ENCODE measurements at regions not wholly inside any gene's neighbourhood (a gene's known extent, or its start where the extent isn't known, plus 50 kb on each side); places are given as distances from the start of the nearest gene placed in this dataset.

DNA sequence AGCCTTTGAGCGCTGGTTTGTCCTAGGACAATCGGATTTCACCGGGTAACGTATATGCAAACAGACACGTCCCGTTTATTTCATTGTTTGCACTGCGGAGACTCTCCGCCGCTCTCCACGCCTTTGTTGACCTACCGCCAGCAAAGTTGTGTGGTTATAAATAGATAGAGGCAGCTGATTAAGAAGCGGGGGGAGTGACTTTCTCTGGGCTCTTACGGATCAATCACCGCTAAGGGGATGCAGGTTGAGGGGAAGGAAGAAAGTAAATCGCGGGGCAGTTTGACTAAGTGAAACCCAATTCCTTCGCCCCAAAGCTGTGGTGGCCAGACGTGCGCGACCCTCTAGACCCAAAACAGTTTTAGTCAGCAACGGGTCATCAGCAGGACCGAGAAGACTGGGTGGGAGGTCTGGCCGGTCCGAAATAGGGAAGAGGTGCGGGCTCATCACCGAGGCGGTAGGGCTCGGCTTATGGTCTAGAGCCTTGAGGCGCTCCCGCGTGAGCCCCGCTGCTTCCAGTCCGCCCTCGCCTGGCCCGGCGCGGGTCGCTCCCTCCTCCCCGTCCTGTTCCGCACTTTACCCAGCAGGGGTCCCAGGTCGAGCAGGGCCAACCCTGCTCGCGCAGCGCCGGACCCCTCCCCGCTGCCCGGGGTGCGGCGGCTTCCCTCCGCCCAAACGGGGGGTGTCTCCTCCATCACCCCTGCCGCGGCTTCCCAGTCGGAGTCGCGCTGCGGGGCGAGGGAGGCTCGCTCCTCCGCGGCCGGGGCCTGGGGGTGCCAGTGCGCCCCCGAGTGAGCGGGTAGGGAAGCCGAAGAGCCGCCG, 120.8 kb upstream of the RRP15 start:
- Histone ChIP-seq H3K27ac (ENCODE audit: low read depth, low read length) (no peak overlapping the region), H3K4me1 (ENCODE audit: control insufficient read depth, insufficient read depth, low read length) (peaks cover 19% of the 10 kb centered on the region), H3K27me3 (ENCODE audit: control insufficient read depth, insufficient read depth, low read length) (peaks cover 66% of the 10 kb centered on the region), H3K9me3 (ENCODE audit: control insufficient read depth, insufficient read depth, low read length) (no peaks in the 10 kb centered on the region), H3K36me3 (ENCODE audit: control insufficient read depth, insufficient read depth, low read length) (no peaks in the 10 kb centered on the region), H3K4me3 (ENCODE audit: low read depth, low read length) (peak overlapping the region; percentile 43)
- peak in 2 of 6 donors; percentile 61 to 70 for DNase-seq (ENCODE audit: low read depth in 4 of 6, low spot score in 6 of 6)
- WGBS (ENCODE audit: insufficient coverage) = 1% methylated on average over 68 of the region's 68 CpGs

DNA sequence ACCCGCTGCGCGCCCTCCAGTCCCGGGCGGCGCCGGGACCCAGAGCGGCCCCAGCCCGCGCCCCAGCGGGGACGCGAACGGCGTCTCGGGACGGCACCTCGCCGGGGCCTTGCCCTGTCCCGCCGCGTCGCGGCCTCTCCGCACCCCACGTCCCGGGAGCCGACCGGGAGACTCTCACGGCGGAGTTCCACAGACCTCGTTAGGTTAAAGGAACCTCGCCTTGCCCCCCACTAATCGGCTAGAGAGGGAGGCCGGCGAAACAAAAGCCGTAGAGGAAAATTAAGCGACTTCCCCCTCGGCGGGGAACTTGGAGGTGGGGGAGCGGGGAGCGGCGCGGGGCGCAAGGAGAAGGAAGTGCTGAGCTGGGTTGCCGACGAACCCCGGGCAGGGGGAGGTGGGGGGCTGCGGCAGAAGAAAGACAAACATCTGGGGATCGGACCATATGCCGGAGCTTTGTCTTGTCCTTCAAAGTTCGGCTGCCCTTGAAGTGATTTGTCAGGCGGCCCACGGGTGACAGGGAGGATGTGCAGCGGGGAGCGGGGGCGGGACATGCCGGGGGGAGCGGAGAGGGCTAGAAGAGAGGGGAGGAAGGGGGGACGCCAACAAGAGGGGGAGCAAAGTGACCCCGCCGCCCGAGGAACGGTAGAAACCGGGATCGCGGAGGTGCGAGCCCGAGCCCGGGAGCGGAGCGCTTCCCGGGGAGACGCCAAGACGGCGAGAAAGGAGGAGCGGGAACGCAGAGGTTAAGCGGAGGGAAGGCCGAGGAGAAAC, 120.0 kb upstream of the RRP15 start:
- no peaks in the 10 kb centered on the region for H3K9me3 ChIP-seq (ENCODE audit: control insufficient read depth, insufficient read depth, low read length)
- H3K4me3 ChIP-seq (ENCODE audit: low read depth, low read length) = peak overlapping the region; percentile 41
- H3K27me3 ChIP-seq (ENCODE audit: control insufficient read depth, insufficient read depth, low read length) = peaks cover 64% of the 10 kb centered on the region
- H3K36me3 ChIP-seq (ENCODE audit: control insufficient read depth, insufficient read depth, low read length) = no peaks in the 10 kb centered on the region
- WGBS (ENCODE audit: insufficient coverage) = under 1% methylated on average over 80 of the region's 80 CpGs
- peak in 1 of 6 donors; percentile 38 for DNase-seq (ENCODE audit: low read depth in 4 of 6, low spot score in 6 of 6)
- no peak overlapping the region for H3K27ac ChIP-seq (ENCODE audit: low read depth, low read length)
- H3K4me1 ChIP-seq (ENCODE audit: control insufficient read depth, insufficient read depth, low read length) = peaks cover 19% of the 10 kb centered on the region

DNA sequence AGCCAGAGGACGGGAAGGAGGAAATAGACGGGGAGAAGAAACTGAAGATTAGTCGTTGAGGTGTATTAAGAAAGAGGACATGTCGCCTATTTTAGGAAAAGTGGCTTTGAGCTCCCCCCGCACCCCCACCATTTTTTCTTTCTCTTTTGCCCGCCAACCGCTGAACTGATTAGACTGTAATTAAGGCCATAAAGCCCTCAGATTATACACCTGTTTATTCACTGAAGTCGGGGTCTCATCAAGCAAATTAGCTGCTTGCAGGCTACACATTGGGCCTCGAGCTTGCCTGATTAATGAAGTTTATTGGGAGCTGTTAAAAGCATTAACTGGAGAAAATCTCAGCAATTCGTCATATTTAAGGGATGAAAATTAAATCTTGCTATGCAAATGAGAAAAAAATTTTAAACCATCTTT, 119.4 kb upstream of the RRP15 start:
- Histone ChIP-seq H3K9me3 (ENCODE audit: control insufficient read depth, insufficient read depth, low read length) (no peaks in the 10 kb centered on the region), H3K27ac (ENCODE audit: low read depth, low read length) (no peak overlapping the region), H3K4me3 (ENCODE audit: low read depth, low read length) (peak overlapping the region; percentile 41), H3K4me1 (ENCODE audit: control insufficient read depth, insufficient read depth, low read length) (peaks cover 19% of the 10 kb centered on the region), H3K27me3 (ENCODE audit: control insufficient read depth, insufficient read depth, low read length) (peaks cover 60% of the 10 kb centered on the region), H3K36me3 (ENCODE audit: control insufficient read depth, insufficient read depth, low read length) (no peaks in the 10 kb centered on the region)
- peak in 2 of 6 donors; percentile 54 to 66 for DNase-seq (ENCODE audit: low read depth in 4 of 6, low spot score in 6 of 6)
- 0% methylated on average over 1 of the region's 10 CpGs for WGBS (ENCODE audit: insufficient coverage)

DNA sequence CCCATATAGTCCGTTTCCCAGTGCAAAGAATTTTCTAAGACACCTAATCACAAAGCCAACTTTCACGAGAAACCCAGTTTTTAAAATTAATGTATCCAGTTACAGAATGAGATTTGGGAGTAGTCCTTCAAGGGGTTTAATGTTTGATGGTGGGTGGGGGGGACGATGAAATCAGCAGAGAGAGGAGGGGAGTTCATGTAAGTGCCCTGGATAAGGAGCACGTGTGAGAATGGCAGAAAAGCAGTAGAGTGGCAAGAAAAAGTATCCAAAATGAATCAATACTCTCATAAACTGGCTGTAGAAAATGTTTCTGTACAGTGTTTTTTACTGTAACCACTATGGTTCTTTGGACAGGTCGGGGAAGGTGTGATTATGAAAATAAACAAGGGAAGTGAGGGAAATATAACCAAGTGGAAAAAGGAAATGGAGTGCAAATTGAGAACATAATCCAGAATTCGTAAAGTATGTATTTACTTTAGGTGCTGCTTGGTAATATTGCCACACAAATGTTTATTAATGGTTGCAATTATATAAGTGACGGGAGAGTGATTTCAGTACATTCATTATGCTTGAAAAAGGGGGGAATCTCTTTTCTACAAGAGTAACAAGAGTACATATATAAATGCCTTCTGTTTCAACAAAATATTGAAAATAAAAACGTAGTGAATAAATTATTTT, 118.7 kb upstream of the RRP15 start:
- H3K27me3 ChIP-seq (ENCODE audit: control insufficient read depth, insufficient read depth, low read length) = peaks cover 60% of the 10 kb centered on the region
- no peak overlapping the region for H3K4me3 ChIP-seq (ENCODE audit: low read depth, low read length)
- H3K4me1 ChIP-seq (ENCODE audit: control insufficient read depth, insufficient read depth, low read length) = peaks cover 19% of the 10 kb centered on the region
- H3K27ac ChIP-seq (ENCODE audit: low read depth, low read length) = no peak overlapping the region
- peak in 2 of 6 donors; percentile 24 to 28 for DNase-seq (ENCODE audit: low read depth in 4 of 6, low spot score in 6 of 6)
- H3K36me3 ChIP-seq (ENCODE audit: control insufficient read depth, insufficient read depth, low read length) = no peaks in the 10 kb centered on the region
- H3K9me3 ChIP-seq (ENCODE audit: control insufficient read depth, insufficient read depth, low read length) = no peaks in the 10 kb centered on the region
- 45% methylated on average over 3 of the region's 8 CpGs for WGBS (ENCODE audit: insufficient coverage)

DNA sequence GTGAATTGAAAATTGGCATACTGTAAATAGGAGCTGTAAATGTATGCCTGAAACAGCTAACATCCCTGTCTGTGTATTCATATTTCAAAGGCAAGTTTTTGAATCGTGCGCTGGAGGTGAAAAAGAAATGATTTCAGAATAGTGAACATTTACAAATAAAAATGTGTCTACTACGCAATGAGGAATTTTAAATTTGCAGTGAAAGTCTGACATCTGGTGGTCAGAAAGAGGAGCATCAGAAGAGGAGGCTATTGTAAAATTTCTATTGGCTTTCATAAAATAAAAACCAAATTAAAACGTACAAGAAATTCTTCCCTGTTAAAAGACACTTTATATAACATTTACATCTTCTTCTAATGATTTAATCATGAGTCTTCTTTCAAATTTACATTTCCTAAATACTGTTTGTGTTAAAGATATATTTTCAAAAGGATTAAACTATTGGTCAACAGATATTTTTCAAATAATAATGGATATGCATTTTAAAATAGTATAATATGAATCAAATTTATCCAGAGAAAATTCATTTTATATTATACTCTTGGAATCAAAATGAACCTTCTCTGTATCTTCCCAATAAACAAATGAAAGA, 113.7 kb upstream of the RRP15 start:
- Histone ChIP-seq H3K27me3 (ENCODE audit: control insufficient read depth, insufficient read depth, low read length) (peaks cover 17% of the 10 kb centered on the region), H3K27ac (ENCODE audit: low read depth, low read length) (no peak overlapping the region), H3K9me3 (ENCODE audit: control insufficient read depth, insufficient read depth, low read length) (no peaks in the 10 kb centered on the region), H3K4me3 (ENCODE audit: low read depth, low read length) (no peak overlapping the region), H3K4me1 (ENCODE audit: control insufficient read depth, insufficient read depth, low read length) (no peaks in the 10 kb centered on the region), H3K36me3 (ENCODE audit: control insufficient read depth, insufficient read depth, low read length) (no peaks in the 10 kb centered on the region)
- WGBS (ENCODE audit: insufficient coverage) = no CpG with 5 or more reads among the region's 4 CpGs
- DNase-seq (ENCODE audit: low read depth in 4 of 6, low spot score in 6 of 6) = peak in 2 of 6 donors; percentile 82 to 91

DNA sequence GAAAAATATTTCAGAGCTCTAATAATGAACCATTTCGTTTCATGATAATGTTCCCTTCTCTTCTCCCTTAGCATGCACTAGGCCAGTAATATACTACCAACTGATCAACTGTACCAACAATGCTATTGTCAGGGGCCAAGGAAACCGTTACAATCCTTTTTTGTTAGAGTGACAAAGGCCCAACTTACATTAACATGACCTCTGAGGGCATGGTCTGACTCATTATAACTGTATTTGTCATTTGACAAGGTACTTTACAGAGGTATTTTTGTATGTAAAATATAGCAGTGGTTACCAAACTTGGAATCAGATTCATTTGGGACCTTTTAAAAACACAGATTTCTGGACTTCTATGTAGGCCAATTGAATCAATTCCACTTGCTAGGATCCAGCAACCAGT, 102.6 kb upstream of the RRP15 start:
- H3K4me1 ChIP-seq (ENCODE audit: control insufficient read depth, insufficient read depth, low read length) = no peaks in the 10 kb centered on the region
- H3K4me3 ChIP-seq (ENCODE audit: low read depth, low read length) = no peak overlapping the region
- H3K27ac ChIP-seq (ENCODE audit: low read depth, low read length) = no peak overlapping the region
- H3K27me3 ChIP-seq (ENCODE audit: control insufficient read depth, insufficient read depth, low read length) = no peaks in the 10 kb centered on the region
- no peak for DNase-seq (ENCODE audit: low read depth in 4 of 6, low spot score in 6 of 6)
- WGBS (ENCODE audit: insufficient coverage) = no CpG with 5 or more reads among the region's 2 CpGs
- H3K36me3 ChIP-seq (ENCODE audit: control insufficient read depth, insufficient read depth, low read length) = no peaks in the 10 kb centered on the region
- no peaks in the 10 kb centered on the region for H3K9me3 ChIP-seq (ENCODE audit: control insufficient read depth, insufficient read depth, low read length)

DNA sequence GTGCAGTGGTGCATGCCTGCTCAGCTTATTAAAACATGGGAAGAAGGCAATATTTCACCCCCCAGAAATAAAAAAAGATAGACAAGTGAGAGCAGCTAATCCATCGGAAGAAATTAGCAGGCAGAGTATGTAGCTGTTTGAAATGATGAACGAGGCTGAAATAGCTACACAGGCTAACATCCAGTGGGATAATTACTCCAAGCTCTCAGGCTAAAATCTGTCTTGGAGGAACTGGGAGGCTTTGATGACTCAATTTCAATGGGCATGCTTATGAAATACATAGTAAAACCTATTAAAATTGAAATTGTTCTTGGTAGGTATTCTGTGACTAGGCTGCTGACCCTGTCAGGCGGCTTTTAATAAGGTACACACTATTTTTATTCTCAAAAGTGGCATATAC, 84.1 kb upstream of the RRP15 start:
- WGBS (ENCODE audit: insufficient coverage) = 0% methylated on average over 1 of the region's 3 CpGs
- no peaks in the 10 kb centered on the region for H3K27me3 ChIP-seq (ENCODE audit: control insufficient read depth, insufficient read depth, low read length)
- peak in 2 of 6 donors; percentile 5 to 83 for DNase-seq (ENCODE audit: low read depth in 4 of 6, low spot score in 6 of 6)
- no peaks in the 10 kb centered on the region for H3K36me3 ChIP-seq (ENCODE audit: control insufficient read depth, insufficient read depth, low read length)
- no peaks in the 10 kb centered on the region for H3K9me3 ChIP-seq (ENCODE audit: control insufficient read depth, insufficient read depth, low read length)
- H3K4me1 ChIP-seq (ENCODE audit: control insufficient read depth, insufficient read depth, low read length) = no peaks in the 10 kb centered on the region
- no peak overlapping the region for H3K27ac ChIP-seq (ENCODE audit: low read depth, low read length)
- no peak overlapping the region for H3K4me3 ChIP-seq (ENCODE audit: low read depth, low read length)

DNA sequence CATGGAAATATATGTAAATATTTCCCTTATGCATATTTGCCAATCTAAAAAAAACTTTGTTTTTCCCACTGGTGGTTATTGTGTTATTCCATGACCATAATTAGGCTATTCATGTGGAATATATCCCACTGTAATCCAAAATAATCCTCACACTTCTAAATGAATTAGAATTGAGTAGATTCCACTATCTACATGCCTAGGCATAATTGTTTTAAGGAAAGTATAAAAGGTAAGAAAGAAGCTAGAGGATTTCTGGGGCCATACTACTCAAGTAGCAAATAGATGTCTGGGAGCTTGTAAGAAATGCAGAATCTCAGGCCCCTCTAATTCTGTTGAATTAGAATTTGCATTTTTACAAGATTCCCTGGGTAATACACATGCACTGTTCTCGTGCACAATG, 83.5 kb upstream of the RRP15 start:
- DNase-seq (ENCODE audit: low read depth in 4 of 6, low spot score in 6 of 6) = no peak
- Histone ChIP-seq H3K36me3 (ENCODE audit: control insufficient read depth, insufficient read depth, low read length) (no peaks in the 10 kb centered on the region), H3K4me3 (ENCODE audit: low read depth, low read length) (no peak overlapping the region), H3K27me3 (ENCODE audit: control insufficient read depth, insufficient read depth, low read length) (no peaks in the 10 kb centered on the region), H3K4me1 (ENCODE audit: control insufficient read depth, insufficient read depth, low read length) (no peaks in the 10 kb centered on the region), H3K9me3 (ENCODE audit: control insufficient read depth, insufficient read depth, low read length) (no peaks in the 10 kb centered on the region), H3K27ac (ENCODE audit: low read depth, low read length) (no peak overlapping the region)
- no CpG with 5 or more reads among the region's 1 CpG for WGBS (ENCODE audit: insufficient coverage)

DNA sequence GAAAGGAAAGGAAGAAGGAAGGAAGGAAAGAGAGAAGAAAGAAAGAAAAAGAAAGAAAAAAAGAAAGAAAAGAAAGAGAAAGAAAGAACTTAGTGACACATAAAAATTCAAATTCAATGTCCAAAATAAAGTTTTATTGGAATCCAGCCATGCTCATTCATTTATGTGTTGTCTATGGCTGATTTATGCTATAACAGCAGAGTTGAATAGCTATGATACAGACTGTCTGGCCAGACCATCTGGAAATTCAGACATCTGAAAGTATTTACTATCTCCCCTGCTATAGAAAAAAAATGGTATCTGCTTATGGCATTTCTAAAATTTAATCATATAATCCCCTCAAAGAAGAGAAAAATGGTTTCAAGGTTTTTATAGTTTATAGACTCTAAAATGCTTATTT, 79.4 kb upstream of the RRP15 start:
- H3K4me1 ChIP-seq (ENCODE audit: control insufficient read depth, insufficient read depth, low read length) = no peaks in the 10 kb centered on the region
- no peaks in the 10 kb centered on the region for H3K27me3 ChIP-seq (ENCODE audit: control insufficient read depth, insufficient read depth, low read length)
- H3K36me3 ChIP-seq (ENCODE audit: control insufficient read depth, insufficient read depth, low read length) = no peaks in the 10 kb centered on the region
- peak in 1 of 6 donors; percentile 9 for DNase-seq (ENCODE audit: low read depth in 4 of 6, low spot score in 6 of 6)
- no peaks in the 10 kb centered on the region for H3K9me3 ChIP-seq (ENCODE audit: control insufficient read depth, insufficient read depth, low read length)
- H3K4me3 ChIP-seq (ENCODE audit: low read depth, low read length) = no peak overlapping the region
- H3K27ac ChIP-seq (ENCODE audit: low read depth, low read length) = no peak overlapping the region

All from spinal cord (tissue), 9 donors.